Endometrium (tissue), 2 donors: ENCODE measurements at regions not wholly inside any gene's neighbourhood (a gene's known extent, or its start where the extent isn't known, plus 50 kb on each side); places are given as distances from the start of the nearest gene placed in this dataset.
"Not testable (repeated sequence)": the region's sequence is repeated elsewhere in the genome, so short reads cannot be mapped to it uniquely, and the experiment has no call there.

Experiments used
- FAIRE-seq: peaks from 2 replicates; lab custom pipeline; 2012; peaks lifted over from hg19 to GRCh38; lab: Jason Lieb, UNC
- donor health status: control.
- donor health status: control.

GRCh38 chr14:55807053-55807880 is 227.3 kb downstream of the KTN1 start:
- FAIRE-seq, result no peak

GRCh38 chr14:55807881-55808379 is 227.9 kb downstream of the KTN1 start:
- FAIRE-seq, result no peak

- FAIRE-seq, result no peak
These were observed 233.6 kb downstream of the KTN1 start for GRCh38 chr14:55813630-55814029.

- no peak for FAIRE-seq
These were observed 234.1 kb downstream of the KTN1 start for GRCh38 chr14:55814064-55814463.

GRCh38 chr14:55814873-55815272 is 234.9 kb downstream of the KTN1 start:
- no peak for FAIRE-seq

GRCh38 chr14:55816225-55816624 is 236.2 kb downstream of the KTN1 start:
- no peak for FAIRE-seq

GRCh38 chr14:55819610-55820304 is 239.8 kb downstream of the KTN1 start:
- FAIRE-seq, result no peak

GRCh38 chr14:55822906-55823305 is 242.9 kb downstream of the KTN1 start:
- no peak for FAIRE-seq

GRCh38 chr14:55832122-55832911 is 252.3 kb downstream of the KTN1 start:
- FAIRE-seq, result no peak

- FAIRE-seq, result no peak
These were observed 253.0 kb downstream of the KTN1 start for GRCh38 chr14:55832974-55833373.

- no peak for FAIRE-seq
These were observed 254.4 kb downstream of the KTN1 start for GRCh38 chr14:55834390-55834789.

- FAIRE-seq, result no peak
These were observed 256.0 kb downstream of the KTN1 start for GRCh38 chr14:55835985-55836384.

GRCh38 chr14:55837467-55837866 is 257.5 kb downstream of the KTN1 start:
- FAIRE-seq, result no peak

- FAIRE-seq, result no peak
These were observed 258.6 kb downstream of the KTN1 start for GRCh38 chr14:55838529-55839052.

GRCh38 chr14:55839301-55839947 is 259.4 kb downstream of the KTN1 start:
- not testable (repeated sequence) for FAIRE-seq

GRCh38 chr14:55840821-55841220 is 260.8 kb downstream of the KTN1 start:
- FAIRE-seq, result no peak

- no peak for FAIRE-seq
These were observed 261.6 kb downstream of the KTN1 start for GRCh38 chr14:55841625-55842024.

GRCh38 chr14:55843718-55844403 is 263.9 kb downstream of the KTN1 start:
- FAIRE-seq, result no peak

GRCh38 chr14:55845963-55846825 is 266.2 kb downstream of the KTN1 start:
- FAIRE-seq, result no peak

- no peak for FAIRE-seq
These were observed 266.9 kb downstream of the KTN1 start for GRCh38 chr14:55846826-55847446.
